HCT116 (cell line): ENCODE measurements at regions not wholly inside any gene's neighbourhood (a gene's known extent, or its start where the extent isn't known, plus 50 kb on each side); places are given as distances from the start of the nearest gene placed in this dataset.

Experiments
- ATAC-seq: fragments of 200-7000 bp; cut with Tn5 transposase; 2 replicates; pipeline ENCODE4 v1.9.1; 2020; ENCODE audit warnings: mild to moderate bottlenecking, moderate library complexity
- BruUV-seq: library from RNA; stranded (reverse); fragments of 400-500 nt; replicated peaks from 2 replicates; lab custom pipeline; 2021; lab: Mats Ljungman, UMichigan
- CTCF ChIA-PET: fragments of 300-600 bp; sonication (Branson Sonifier 250); formaldehyde crosslinking; loops from one replicate; lab custom pipeline; 2021; ENCODE audit warnings: antibody characterized with exemption; lab: Charles Lee
- POLR2A ChIA-PET: fragments of 300-600, 350-600 bp; sonication (Branson Sonifier 250); formaldehyde crosslinking; loops from one replicate; lab custom pipeline; 2021; ENCODE audit warnings: antibody characterized with exemption; lab: Charles Lee
- RAD21 ChIA-PET, 2 experiments: fragments of 300-600 bp; sonication (Branson Sonifier 250); formaldehyde crosslinking; loops; one replicate each; lab custom pipeline; 2023; ENCODE audit warnings: low total read pairs in 2 of 2; ENCODE audit not compliant: uncharacterized antibody in 2 of 2, unreplicated experiment in 2 of 2, low non-redundant PET in 1 of 2; lab: Charles Lee
- DNase-seq: peaks from one replicate; pipeline ENCODE4 v3.0.0-alpha.2; 2010; ENCODE audit warnings: low read depth, low spot score
- H2AFZ ChIP-seq: fragments of 200-600 bp; shearing (Covaris generic), sonication (generic); 2 replicates; pipeline ENCODE4 v1.6.1; 2017; ENCODE audit warnings: low read depth, mixed run types, mixed read lengths, antibody characterized with exemption, low read length; ENCODE audit not compliant: poor library complexity, severe bottlenecking
- H3K27ac ChIP-seq: 2 replicates; pipeline ENCODE4 v1.5.1; 2012; ENCODE audit warnings: low read depth, low read length
- H3K27me3 ChIP-seq: fragments of 200-600 bp; sonication (generic); 2 replicates; pipeline ENCODE4 v1.6.1; 2016; ENCODE audit warnings: mixed run types, low read length, mixed read lengths; ENCODE audit not compliant: insufficient read depth
- H3K36me3 ChIP-seq, 2 experiments: fragments of 200-500 bp in 1 of 2; fragments of 200-600 bp in 1 of 2; sonication (Bioruptor generic) in 1 of 2; sonication (generic) in 1 of 2; 2 replicates each; pipeline versions ENCODE4 v1.5.1 to v1.6.1; 2014 to 2016; ENCODE audit warnings: low read length in 2 of 2, inconsistent platforms in 1 of 2, mixed read lengths in 1 of 2, mixed run types in 1 of 2; ENCODE audit not compliant: insufficient read depth in 2 of 2, control insufficient read depth in 1 of 2
- H3K4me1 ChIP-seq, 2 experiments: fragments of 200-600 bp in 1 of 2; sonication (generic) in 1 of 2; 2 replicates each; pipeline versions ENCODE4 v1.5.1 to v1.6.1; 2012 to 2017; ENCODE audit warnings: low read length in 2 of 2, inconsistent platforms in 1 of 2, mild to moderate bottlenecking in 1 of 2, mixed read lengths in 1 of 2, mixed run types in 1 of 2, moderate library complexity in 1 of 2; ENCODE audit not compliant: insufficient read depth in 2 of 2, control insufficient read depth in 1 of 2
- H3K4me2 ChIP-seq: fragments of 200-600 bp; sonication (generic); 2 replicates; pipeline ENCODE4 v1.6.1; 2017; ENCODE audit warnings: mixed run types, low read length, mixed read lengths
- H3K4me3 ChIP-seq, 2 experiments: fragments of 200-600 bp in 1 of 2; sonication (generic) in 1 of 2; replicated peaks in 1 of 2; 2 replicates each; pipeline ENCODE4 v1.5.1; 2011 to 2016; ENCODE audit warnings: low read length in 2 of 2, control low read depth in 1 of 2, low read depth in 1 of 2, mild to moderate bottlenecking in 1 of 2, mixed read lengths in 1 of 2, mixed run types in 1 of 2
- H3K79me2 ChIP-seq: fragments of 200-600 bp; sonication (generic); 2 replicates; pipeline ENCODE4 v1.6.1; 2017; ENCODE audit warnings: mild to moderate bottlenecking, mixed run types, low read length, moderate library complexity, mixed read lengths; ENCODE audit not compliant: insufficient read depth
- H3K9ac ChIP-seq: fragments of 200-600 bp; sonication (generic); 2 replicates; pipeline ENCODE4 v1.6.1; 2016; ENCODE audit warnings: low read length, mixed read lengths
- H3K9me2 ChIP-seq: fragments of 200-600 bp; sonication (generic), shearing (Covaris generic); 2 replicates; pipeline ENCODE4 v1.6.1; 2017; ENCODE audit warnings: mixed run types, mild to moderate bottlenecking, moderate library complexity; ENCODE audit not compliant: insufficient read depth
- H3K9me3 ChIP-seq, 2 experiments: fragments of 200-500 bp in 1 of 2; fragments of 200-600 bp in 1 of 2; sonication (Bioruptor generic) in 1 of 2; sonication (generic) in 1 of 2; 2 replicates each; pipeline ENCODE4 v1.6.1; 2014 to 2017; ENCODE audit warnings: low read length in 2 of 2, mixed read lengths in 2 of 2, inconsistent platforms in 1 of 2, low read depth in 1 of 2, mild to moderate bottlenecking in 1 of 2, mixed run types in 1 of 2, moderate library complexity in 1 of 2; ENCODE audit not compliant: control insufficient read depth in 1 of 2, insufficient read depth in 1 of 2
- H4K20me1 ChIP-seq: fragments of 200-600 bp; sonication (generic), shearing (Covaris generic); 2 replicates; pipeline ENCODE4 v1.6.1; 2017; ENCODE audit warnings: mixed run types, mild to moderate bottlenecking, moderate library complexity; ENCODE audit not compliant: insufficient read depth
- ATF3 ChIP-seq: IDR thresholded peaks from 2 replicates; pipeline ENCODE4 v1.6.1; 2012
- CEBPB ChIP-seq: IDR thresholded peaks from 2 replicates; pipeline ENCODE4 v1.6.1; 2012; ENCODE audit warnings: low read depth
- CTCF ChIP-seq, 3 experiments: fragments of 200-600 bp in 1 of 3; sonication (generic) in 1 of 3; IDR thresholded peaks in 2 of 3; conservative IDR thresholded peaks in 1 of 3; 2 replicates each; pipeline ENCODE4 v1.5.1; 2012 to 2017; ENCODE audit warnings: low read depth in 2 of 3, low read length in 2 of 3, antibody characterized with exemption in 1 of 3, borderline replicate concordance in 1 of 3, control low read depth in 1 of 3, mild to moderate bottlenecking in 1 of 3, mixed read lengths in 1 of 3, mixed run types in 1 of 3, moderate library complexity in 1 of 3; ENCODE audit not compliant: insufficient read depth in 1 of 3
- ELF1 ChIP-seq: IDR thresholded peaks from 2 replicates; pipeline ENCODE4 v1.6.1; 2012; ENCODE audit warnings: low read depth, borderline replicate concordance
- EZH2 ChIP-seq: fragments of 200-600 bp; sonication (generic); IDR thresholded peaks from 2 replicates; pipeline ENCODE4 v1.6.1; 2017; ENCODE audit warnings: antibody characterized with exemption, mixed run types
- FOSL1 ChIP-seq: IDR thresholded peaks from 2 replicates; pipeline ENCODE4 v1.6.1; 2012; ENCODE audit warnings: low read depth
- MAX ChIP-seq: IDR thresholded peaks from 2 replicates; pipeline ENCODE4 v1.6.1; 2012
- POLR2A ChIP-seq: IDR thresholded peaks from 2 replicates; pipeline ENCODE4 v1.7.0; 2011; ENCODE audit warnings: borderline replicate concordance; ENCODE audit not compliant: insufficient read depth, insufficient read length; ENCODE audit errors: extremely low read depth
- RAD21 ChIP-seq: IDR thresholded peaks from 2 replicates; pipeline ENCODE4 v1.6.1; 2012; ENCODE audit warnings: low read depth, mild to moderate bottlenecking
- REST ChIP-seq: IDR thresholded peaks from 2 replicates; pipeline ENCODE4 v1.6.1; 2012; ENCODE audit warnings: low read depth
- SP1 ChIP-seq: IDR thresholded peaks from 2 replicates; pipeline ENCODE4 v1.6.1; 2012; ENCODE audit warnings: low read depth
- SRF ChIP-seq: IDR thresholded peaks from 2 replicates; pipeline ENCODE4 v1.6.1; 2012; ENCODE audit warnings: low read depth
- TCF7L2 ChIP-seq: IDR thresholded peaks from 2 replicates; pipeline ENCODE4 v1.7.0; 2011; ENCODE audit warnings: borderline replicate concordance, inconsistent platforms; ENCODE audit not compliant: insufficient read depth, insufficient read length; ENCODE audit errors: extremely low read depth
- YY1 ChIP-seq: IDR thresholded peaks from 2 replicates; pipeline ENCODE4 v1.6.1; 2011; ENCODE audit warnings: low read length, low read depth, moderate library complexity, mild to moderate bottlenecking; ENCODE audit not compliant: insufficient replicate concordance; ENCODE audit errors: extremely low read depth
- ZBTB33 ChIP-seq: IDR thresholded peaks from 2 replicates; pipeline ENCODE4 v1.6.1; 2011; ENCODE audit warnings: mild to moderate bottlenecking, low read length, moderate library complexity; ENCODE audit not compliant: insufficient replicate concordance; ENCODE audit errors: extremely low read depth
- ZFX ChIP-seq: fragments of 450-650 bp; IDR thresholded peaks from 2 replicates; pipeline ENCODE4 v1.6.1; 2017
- ZNF274 ChIP-seq: fragments of 200-500 bp; sonication (Bioruptor generic); IDR thresholded peaks from 2 replicates; pipeline ENCODE4 v1.6.1; 2014; ENCODE audit warnings: mild to moderate bottlenecking, low read depth, low read length, inconsistent platforms
- intact Hi-C: fragments of 100-400 bp; cut with micrococcal nuclease; formaldehyde crosslinking; loops from 2 replicates; pipeline ENCODE4 v1.10.0; 2022

- H3K4me3 ChIP-seq: no peak overlapping the region
- peaks cover 7% of the 10 kb centered on the region; the same call in 1 of the 2 replicates for H4K20me1 ChIP-seq
- POLR2A ChIA-PET: no interaction called here
- H3K27ac ChIP-seq: no peak overlapping the region
- no peaks in the 10 kb centered on the region for H3K9me3 ChIP-seq
- TF ChIP-seq MAX (no peak), ZFX (no peak), TCF7L2 (no peak), RAD21 (no peak), ELF1 (no peak), POLR2A (no peak), ZBTB33 (no peak), CEBPB (no peak), FOSL1 (no peak), SRF (no peak), ATF3 (no peak), EZH2 (no peak), ZNF274 (no peak), SP1 (no peak), YY1 (no peak), REST (no peak), CTCF (IDR thresholded peaks at IDR 0.05 in 2 of 3, conservative IDR thresholded peaks at IDR 0.05 in 1 of 3; ENCODE audit: borderline replicate concordance in 1 of 3, insufficient read depth in 1 of 3, low read depth in 2 of 3, low read length in 2 of 3) (no peak)
- TF ChIP-seq, all 23 proteins: peak for 0
- BruUV-seq: no TSS peak
- H3K27me3 ChIP-seq: no peaks in the 10 kb centered on the region
- H3K79me2 ChIP-seq: peaks cover 64% of the 10 kb centered on the region
- no peak overlapping the region for H3K9ac ChIP-seq
- H3K4me1 ChIP-seq: no peaks in the 10 kb centered on the region
- intact Hi-C loops: no loop called here
- no peak for DNase-seq
- H3K9me2 ChIP-seq: no peaks in the 10 kb centered on the region
- H2AFZ ChIP-seq: no peak overlapping the region
- ChIA-PET RAD21 (no interaction called here), CTCF (no interaction called here)
- no peak overlapping the region for H3K4me2 ChIP-seq
- no peak for ATAC-seq
- H3K36me3 ChIP-seq: no peaks in the 10 kb centered on the region
Observed at GRCh38 chr9:110099236-110100095, 108.5 kb downstream of the C9orf152 start.
